ENCODE measurements at regions not wholly inside any gene's neighbourhood (a gene's known extent, or its start where the extent isn't known, plus 50 kb on each side); places are given as distances from the start of the nearest gene placed in this dataset.
"Not testable (repeated sequence)": the region's sequence is repeated elsewhere in the genome, so short reads cannot be mapped to it uniquely, and the experiment has no call there.

DNA sequence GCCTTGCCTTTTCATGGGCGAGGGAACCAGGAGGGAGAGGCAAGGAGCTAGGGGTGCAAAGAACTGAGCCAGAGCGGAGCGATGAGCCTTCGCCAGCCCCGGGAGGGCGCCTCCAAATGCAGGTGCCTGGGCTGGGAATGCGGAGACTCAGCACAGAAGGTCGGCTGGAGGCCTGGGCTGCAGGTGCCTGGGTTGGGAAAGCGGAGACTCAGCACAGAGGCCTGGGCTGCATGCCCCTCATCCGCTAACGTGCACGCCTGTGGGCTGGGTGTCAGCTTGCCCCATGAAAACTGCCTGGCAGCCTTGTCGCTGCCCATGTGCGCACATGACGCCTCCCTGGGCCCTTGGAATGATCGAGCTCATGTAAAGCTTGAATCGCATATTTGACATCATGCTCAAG is 51.8 kb downstream of the POM121L12 start:
- DNase-seq (ENCODE audit: low read depth in 4 of 4, low spot score in 2 of 4): no peak

DNA sequence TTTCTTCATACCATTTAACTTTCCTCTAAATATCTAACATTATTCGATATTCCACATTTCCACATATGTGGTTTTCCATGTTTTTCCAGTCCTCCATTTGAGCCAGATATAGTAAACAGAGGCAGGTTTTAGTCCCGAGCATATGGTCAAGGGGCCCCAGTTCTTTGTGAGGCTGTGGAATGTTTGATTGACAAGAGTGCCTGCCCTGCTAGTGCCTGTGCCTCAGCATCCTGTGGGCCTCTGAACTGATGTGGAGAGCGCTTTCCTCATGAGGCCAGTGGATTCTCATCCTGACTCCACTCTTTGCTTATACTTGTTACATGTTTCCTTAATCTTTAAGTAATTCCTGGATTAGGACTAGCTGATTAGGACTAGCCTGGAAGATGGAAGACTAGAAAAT is 58.8 kb downstream of the POM121L12 start:
- DNase-seq (ENCODE audit: low read depth in 4 of 4, low spot score in 2 of 4): no peak

DNA sequence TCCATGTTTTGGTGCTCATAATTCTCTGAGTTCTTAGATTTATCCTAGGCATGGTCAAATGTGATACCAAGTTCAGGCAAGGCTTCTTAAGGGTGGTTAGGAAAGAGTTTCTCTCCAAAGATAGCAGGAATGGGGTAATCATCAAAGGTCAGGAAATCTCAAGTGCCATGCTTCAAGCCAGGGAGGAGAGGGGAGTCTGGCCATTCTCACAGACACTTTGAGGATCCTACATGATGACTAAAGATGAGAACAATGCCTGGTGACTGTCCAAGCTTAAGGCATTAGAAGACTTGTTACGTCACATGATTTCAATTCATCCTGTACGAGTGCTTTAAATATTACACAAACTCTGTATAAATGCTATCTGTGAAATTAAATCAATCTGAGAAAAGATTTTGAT is 59.4 kb downstream of the POM121L12 start:
- no peak for DNase-seq (ENCODE audit: low read depth in 4 of 4, low spot score in 2 of 4)

DNA sequence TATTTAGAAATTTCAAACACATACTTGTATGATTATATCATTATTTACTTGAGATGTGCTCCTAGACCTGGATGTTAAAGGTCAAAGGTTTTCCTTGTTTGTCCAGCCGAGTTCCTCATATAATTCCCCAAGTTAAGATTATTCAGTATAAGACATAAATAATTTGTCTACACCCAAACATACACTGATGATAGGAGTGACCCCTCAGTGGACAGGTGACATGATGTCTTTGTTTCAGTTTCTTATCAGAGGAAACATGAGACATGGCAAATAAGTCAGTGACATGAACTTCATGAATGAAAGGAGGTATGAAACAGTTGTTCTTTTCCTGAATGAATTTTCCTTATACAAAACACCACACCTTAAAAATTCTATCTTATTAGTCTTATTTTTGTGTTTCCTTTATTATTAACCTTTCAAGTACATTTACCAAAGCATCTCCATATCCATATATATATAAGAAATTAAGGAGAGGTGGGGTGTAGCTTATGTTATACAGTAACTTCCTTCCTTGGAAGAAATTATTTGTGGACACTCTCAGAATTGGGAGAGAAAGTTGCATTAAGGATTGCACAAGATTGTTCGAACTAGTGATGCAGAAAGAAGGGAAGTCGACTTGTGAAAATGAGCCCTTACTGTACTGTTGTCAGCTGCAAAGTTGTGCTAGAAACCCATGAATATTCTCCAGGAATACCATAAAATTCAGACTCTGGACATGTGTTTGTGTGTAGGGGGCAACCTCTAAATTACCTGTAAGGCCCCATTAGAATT is 60.5 kb downstream of the POM121L12 start:
- DNase-seq (ENCODE audit: low read depth in 4 of 4, low spot score in 2 of 4): no peak

DNA sequence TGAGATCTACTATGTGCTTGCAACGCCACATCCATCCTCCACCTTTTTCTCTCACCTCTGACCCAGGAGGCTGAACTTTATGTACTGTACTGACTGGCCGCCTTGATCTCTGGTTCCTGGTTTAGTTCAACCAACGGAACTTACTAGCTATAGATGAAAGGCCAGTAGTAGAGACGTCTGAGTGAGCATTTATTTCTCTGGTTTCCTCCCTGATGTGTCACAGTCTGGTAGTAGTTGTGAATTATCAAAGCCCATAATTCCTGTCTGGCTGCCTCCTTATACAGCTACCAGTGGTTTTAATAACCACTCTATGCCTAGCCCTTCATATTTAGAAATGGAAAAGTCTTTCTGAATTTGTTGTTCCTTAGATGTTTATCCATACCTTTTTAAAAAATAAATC is 64.7 kb downstream of the POM121L12 start:
- no peak for DNase-seq (ENCODE audit: low read depth in 4 of 4, low spot score in 2 of 4)

DNA sequence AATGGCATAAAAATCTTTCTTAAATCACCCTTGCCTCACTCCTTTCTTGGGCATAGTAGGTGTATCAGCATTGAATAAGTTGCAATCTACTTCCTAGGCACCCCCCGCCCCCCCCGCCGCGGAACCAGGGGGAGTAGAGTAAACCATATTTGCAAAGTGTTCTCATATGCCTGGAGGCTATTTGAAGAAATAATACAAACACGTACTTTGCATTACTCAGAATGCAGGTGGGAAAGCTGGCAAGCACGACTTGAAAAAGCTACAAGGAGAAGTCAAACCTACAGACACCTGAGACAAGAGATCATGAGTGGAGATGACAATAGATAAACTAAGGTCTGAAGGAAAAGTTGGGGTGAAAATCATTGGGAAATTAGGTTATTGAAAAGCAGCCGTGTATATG is 65.6 kb downstream of the POM121L12 start:
- DNase-seq (ENCODE audit: low read depth in 4 of 4, low spot score in 2 of 4): no peak

DNA sequence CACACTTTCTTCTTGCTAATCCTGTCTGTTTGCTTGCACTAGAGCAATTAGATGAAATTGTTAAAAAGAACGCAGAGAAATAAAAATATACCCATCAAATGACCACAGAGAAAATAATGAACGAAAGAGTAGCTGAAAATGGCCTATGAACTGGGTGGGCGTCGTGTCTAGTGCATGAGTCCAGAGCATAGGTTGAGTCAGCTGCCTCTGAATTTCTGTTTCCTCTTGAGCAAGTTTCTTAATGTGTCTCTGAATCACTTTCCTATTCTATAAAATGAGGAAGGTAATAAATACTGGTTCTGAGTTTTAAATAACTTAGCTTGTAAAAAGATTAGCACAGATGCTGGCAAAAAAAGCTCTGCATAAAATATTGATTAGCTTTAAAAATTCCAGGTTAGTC is 75.0 kb downstream of the POM121L12 start:
- DNase-seq (ENCODE audit: low read depth in 4 of 4, low spot score in 2 of 4): no peak

DNA sequence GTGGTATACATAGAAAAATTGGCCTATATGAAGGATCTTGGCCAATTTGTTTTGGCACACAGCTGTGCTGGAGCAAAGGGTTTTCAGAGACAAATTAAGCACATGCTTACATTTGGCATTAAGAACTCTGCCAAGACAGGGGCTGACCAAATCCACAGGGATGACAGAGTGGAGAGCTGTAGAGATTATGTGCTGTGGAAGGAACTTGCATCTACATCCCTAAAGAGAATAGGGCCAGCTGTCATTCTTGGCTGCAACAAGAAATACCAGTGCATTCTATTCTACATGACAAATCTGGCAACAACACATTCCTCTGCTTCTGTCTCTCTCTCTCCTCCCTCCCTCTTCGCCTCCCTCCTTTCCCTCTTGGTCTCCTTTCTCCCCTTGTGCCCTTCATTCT is 75.6 kb downstream of the POM121L12 start:
- DNase-seq (ENCODE audit: low read depth in 4 of 4, low spot score in 2 of 4): no peak

DNA sequence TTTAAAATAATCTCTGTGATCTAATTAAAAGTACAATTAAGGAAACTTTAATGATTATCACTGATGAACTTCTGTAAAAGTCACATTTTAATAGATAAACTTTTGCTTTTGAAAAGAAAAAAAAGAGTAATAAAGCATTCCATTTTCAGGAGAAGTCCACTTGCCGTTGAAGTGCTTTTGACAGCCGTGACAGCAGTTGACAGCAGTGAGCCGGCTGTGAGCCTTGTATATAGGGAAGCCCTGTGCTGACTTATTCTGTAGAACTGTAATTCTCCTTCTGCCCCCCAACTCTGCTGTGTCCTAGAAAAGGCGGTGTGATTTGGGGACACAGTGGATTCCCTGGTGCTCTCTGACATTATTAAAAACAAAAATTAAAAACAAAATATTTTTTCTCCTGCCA is 78.0 kb downstream of the POM121L12 start:
- no peak for DNase-seq (ENCODE audit: low read depth in 4 of 4, low spot score in 2 of 4)

DNA sequence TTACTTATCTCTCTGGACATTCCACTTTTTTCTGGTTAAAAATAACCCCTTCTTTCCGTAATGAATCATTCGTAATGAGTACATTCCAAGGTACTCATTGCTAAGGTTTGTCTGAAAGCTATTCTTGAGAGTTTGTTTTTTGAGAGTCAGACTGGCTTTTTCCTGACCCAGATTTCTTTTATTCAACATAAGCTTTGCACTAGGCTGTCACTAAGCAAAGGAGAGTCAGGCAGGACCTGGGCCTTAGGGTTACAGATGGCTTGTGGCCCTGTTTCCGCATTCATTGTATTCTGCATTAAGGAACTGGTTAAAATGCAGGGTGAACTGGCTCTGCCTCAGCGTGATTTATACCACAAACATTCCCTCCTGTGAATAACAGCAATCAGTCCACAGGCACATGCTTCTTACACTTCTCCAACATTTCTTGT is 84.1 kb downstream of the POM121L12 start:
- DNase-seq (ENCODE audit: low read depth in 4 of 4, low spot score in 2 of 4): no peak

DNA sequence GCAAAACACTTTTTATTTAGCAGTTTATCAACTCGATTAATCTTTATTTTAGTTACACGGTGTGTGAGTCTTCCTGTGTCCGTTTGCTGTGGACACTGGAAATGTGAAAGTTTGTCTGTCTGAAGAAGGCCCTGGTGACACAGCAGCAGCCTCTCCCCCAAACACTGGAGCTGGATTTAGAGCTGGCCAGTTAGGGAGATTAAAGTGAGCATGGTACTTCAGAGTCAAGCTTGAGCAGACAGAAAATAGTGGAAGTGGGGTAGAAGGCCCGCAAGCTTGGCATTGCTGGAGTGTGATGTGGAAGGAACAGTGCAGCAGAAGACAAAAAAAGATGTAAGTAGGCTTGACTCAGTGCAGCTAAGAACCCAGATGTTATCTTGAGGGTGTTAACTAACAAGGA is 85.9 kb downstream of the POM121L12 start:
- DNase-seq (ENCODE audit: low read depth in 4 of 4, low spot score in 2 of 4): no peak

DNA sequence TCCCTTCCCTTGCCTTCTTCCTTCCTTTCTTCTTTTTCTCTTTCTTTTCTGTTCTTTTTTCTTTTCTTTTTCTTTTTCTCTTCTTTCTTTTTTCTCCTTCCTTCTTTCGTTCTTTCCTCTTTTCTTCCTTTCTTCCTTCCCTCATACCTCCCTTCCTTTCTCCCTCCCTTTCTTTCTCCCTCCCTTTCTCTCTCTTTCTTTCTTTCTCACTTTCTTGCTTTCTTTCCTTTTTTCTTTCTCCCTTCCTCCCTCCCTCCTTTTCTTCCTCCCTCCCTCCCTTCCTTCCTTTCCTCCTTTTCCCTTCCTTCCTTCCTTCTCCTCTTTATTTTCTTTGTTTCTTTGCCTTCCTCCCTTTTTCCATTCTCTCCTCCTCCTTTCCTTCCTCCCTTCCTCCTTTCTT is 96.3 kb downstream of the POM121L12 start:
- no peak for DNase-seq (ENCODE audit: low read depth in 4 of 4, low spot score in 2 of 4)

DNA sequence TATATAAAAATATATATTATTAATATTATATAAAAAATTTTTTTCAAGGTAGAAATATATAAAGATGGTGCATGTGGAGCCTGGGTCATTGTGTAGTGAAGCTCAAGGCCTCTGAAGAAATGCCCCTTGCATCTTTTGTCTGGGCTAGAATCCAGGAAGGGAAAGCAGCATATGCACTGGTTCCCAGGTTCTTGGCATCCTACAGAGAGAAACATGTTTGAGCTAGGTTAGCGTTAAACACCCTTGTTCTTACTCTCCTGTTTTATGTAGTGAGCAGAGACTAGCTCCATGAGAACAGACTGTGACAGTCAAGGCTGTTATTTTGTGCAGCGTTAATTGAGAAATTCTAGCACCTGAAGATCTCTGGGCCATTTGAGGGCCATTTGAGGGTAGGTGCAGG is 116.1 kb downstream of the POM121L12 start:
- DNase-seq (ENCODE audit: low read depth in 4 of 4, low spot score in 2 of 4): no peak

DNA sequence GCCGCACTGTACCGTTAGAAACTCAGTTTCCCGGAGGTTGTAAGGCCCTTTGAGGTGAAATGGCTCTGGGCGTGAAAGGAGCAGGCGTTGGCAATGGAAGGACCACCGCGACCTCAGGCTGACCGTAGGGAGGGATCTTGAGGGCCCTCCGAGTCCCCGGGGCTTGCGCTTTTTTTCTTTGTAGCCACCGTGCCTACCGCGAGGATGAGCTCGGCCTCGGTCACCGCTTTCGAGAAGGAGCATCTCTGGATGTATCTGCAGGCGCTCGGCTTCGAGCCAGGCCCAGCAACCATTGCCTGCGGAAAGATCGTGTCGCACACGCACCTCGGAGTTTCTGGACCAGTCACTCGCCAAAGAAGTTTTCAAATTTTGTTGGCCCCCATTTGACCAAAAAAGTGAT is 151.8 kb downstream of the POM121L12 start:
- DNase-seq (ENCODE audit: low read depth in 4 of 4, low spot score in 2 of 4): not testable (repeated sequence)

DNA sequence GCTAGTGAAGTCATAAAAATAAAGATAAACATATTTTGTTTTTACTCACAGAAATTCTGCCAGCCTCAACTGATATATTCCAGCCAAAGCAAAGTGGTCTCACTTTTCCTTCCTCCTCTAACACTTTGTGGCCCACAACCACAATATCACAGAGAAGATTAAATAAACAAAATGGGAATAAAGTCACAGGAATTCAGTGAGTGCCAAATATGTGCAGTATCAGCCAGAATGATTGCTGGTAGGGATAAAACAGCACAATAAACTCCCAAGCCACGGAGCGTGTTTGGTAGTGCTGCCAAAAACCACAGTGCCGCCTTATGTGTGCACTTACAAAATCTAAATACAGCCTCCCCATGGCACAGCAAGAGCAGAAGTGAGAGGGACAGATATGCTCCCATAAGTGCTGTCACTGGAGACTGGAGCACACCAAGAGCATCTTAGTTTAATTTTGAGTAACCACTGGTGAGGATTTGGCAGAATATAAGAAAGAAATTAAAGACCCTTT is 155.8 kb downstream of the POM121L12 start:
- DNase-seq (ENCODE audit: low read depth in 4 of 4, low spot score in 2 of 4): no peak

DNA sequence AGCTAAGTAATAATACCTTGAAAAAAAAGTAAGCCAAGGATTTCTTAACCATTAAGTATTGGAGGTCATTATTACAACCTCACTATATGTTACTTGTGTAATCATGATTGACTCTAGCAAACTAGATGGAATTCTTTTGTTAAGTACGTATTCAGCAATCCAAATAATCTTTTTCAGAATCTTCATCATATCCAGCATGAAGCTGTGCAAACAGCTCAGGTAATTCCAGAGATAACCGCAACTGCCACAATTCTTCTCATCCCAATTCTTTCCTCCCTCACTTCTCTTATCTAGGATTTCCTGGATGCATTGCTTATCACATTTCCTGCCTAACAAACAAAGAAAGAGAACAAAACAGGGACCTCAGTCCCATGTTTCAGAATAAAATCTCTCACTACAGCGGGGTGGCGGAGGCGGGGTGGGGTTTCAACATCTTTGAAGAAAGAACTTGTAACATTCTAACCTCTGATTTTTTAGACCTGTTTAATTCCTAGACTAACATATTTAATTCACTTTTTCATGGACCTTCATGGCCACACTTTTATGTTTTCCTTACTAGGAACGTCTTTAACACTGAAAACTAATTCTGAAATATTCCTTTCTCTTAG is 156.5 kb downstream of the POM121L12 start:
- DNase-seq (ENCODE audit: low read depth in 4 of 4, low spot score in 2 of 4): no peak

DNA sequence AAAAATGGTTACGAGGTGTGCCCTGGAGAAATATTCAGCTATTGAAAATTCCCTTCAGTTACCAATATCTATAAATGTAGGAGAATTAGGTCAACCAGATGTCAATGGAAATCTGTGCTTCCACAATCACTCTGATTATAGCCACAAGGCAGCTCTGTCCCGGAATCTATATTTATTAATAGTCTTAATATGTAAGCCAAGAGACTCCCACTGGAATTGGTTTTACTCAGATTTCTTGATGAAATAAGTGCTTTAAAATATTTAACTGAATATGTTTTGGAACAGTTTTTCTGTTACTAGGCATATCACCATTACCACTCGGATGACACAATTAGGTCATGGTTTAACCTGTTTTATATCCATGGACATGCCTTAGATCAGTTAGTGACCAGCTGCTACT is 169.6 kb downstream of the POM121L12 start:
- no peak for DNase-seq (ENCODE audit: low read depth in 4 of 4, low spot score in 2 of 4)

DNA sequence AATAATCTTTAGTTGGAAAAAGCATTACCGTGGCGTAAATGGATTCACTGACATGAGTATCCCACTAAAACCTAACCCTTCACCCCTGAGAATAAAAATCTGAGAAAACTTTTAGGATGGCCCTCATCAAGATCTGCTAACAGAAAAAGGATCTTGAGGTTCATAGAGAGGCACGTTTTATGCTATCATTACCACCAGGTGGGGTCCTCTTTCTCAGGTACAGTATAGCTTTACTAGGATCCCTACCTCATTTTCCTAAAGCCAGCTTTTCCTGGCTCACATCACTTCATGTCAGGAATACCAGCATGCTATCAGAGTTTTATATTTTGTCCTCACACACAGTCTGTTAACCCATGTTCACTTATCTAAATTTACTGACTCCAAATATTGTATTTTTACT is 173.7 kb downstream of the POM121L12 start:
- DNase-seq (ENCODE audit: low read depth in 4 of 4, low spot score in 2 of 4): no peak

DNA sequence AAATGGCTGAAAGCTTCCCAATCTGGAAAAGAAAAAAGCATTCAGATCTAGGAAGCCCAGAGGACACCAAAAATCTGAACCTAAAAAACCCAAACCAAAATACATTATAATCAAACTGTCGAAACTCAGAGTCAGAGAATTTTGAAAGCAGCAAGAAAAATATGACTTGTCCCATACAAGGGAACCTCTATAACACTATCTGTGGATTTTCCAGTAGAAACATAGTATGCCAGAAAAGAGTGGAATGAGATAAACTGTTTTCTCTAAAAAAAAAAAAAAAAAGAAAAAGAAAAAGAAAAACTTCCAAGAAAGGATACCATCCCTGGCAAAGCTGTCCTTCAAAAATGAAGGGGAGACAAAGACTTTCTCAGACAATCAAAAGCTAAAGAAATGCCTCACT is 179.0 kb downstream of the POM121L12 start:
- DNase-seq (ENCODE audit: low read depth in 4 of 4, low spot score in 2 of 4): no peak

DNA sequence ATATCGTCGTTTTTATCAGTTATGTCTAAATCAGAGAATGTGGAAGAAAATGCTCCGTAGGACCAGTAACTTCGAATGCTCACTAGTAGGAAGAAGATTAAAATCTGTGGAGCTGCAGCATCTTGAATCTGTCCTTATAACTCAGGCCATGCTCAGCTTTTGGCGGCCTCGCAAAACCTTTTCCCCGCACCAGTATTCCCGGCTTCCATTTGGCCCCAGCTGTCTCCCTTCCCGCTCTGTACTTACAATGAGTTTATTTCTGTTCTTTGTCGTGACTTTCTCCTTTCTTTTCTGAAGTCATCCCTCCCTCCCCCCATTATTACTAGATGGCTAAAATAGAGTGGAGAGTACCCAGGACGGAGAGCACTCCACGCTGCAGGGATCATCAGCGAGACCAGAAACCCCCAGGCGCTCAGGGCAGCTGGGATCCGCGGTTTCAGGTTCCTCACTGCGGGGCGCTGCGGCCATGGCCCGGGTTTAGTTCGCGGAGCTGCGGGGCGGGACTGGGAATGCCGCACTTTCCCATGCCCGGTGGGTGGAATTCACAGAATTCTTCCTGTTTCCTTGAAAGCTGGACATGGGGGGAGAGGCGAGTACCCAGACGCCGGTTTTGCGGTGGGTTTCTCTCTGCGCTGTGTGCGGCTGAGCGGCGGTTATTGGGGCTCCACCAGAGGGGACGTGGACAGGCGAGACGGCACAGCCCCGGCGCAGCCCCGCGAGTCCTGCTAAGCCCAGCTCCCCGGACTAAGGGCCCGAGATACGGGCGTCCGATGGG is 183.5 kb downstream of the POM121L12 start:
- DNase-seq (ENCODE audit: low read depth in 4 of 4, low spot score in 2 of 4): peak; percentile 9 to 21 (median 18)

DNA sequence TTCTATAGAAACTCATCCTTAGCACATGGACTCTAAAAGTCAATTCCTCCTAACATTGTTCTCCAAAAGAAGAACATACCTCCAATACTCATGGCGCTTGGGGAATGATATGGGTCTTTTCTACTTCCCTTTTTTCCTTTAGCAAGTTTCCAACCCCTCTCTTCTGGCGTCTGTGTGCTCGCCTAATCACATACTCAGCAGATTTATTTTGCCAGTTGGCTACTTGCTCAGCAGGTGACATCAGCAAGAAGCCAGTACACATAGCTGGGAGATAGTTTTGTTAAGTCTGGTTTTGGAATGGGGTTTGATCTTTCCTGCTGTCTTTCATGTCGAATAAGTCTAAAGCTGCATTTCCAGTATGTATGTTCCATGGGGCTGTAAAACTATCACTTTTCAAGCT is 193.8 kb downstream of the POM121L12 start:
- no peak for DNase-seq (ENCODE audit: low read depth in 4 of 4, low spot score in 2 of 4)
